ENCODE measurements at regions not wholly inside any gene's neighbourhood (a gene's known extent, or its start where the extent isn't known, plus 50 kb on each side); places are given as distances from the start of the nearest gene placed in this dataset.

GRCh38 chrX:76893930-76894329, 466.4 kb downstream of the MAGEE1 start:
- no peak for TF ChIP-seq CTCF (IDR thresholded peaks at IDR 0.05; ENCODE audit: low read depth, low read length, missing input control)
- no peak for TF ChIP-seq JUND (IDR thresholded peaks at IDR 0.05)
- TF ChIP-seq RAD21 (IDR thresholded peaks at IDR 0.05): peak; percentile 57 to 58
- no peak for TF ChIP-seq MAX (IDR thresholded peaks at IDR 0.05)
- no peak for TF ChIP-seq HNF4A (conservative IDR thresholded peaks at IDR 0.05)
- no peak for TF ChIP-seq TAF1 (conservative IDR thresholded peaks at IDR 0.05)
- TF ChIP-seq GABPA (IDR thresholded peaks at IDR 0.05 in 1 of 2, conservative IDR thresholded peaks at IDR 0.05 in 1 of 2): no peak
- TF ChIP-seq YY1 (IDR thresholded peaks at IDR 0.05): no peak
- no peak for TF ChIP-seq ATF3 (IDR thresholded peaks at IDR 0.05)
- no peak for TF ChIP-seq REST (IDR thresholded peaks at IDR 0.05)

All from liver (tissue), 3 donors.